ENCODE measurements at regions not wholly inside any gene's neighbourhood (a gene's known extent, or its start where the extent isn't known, plus 50 kb on each side); places are given as distances from the start of the nearest gene placed in this dataset.

DNA sequence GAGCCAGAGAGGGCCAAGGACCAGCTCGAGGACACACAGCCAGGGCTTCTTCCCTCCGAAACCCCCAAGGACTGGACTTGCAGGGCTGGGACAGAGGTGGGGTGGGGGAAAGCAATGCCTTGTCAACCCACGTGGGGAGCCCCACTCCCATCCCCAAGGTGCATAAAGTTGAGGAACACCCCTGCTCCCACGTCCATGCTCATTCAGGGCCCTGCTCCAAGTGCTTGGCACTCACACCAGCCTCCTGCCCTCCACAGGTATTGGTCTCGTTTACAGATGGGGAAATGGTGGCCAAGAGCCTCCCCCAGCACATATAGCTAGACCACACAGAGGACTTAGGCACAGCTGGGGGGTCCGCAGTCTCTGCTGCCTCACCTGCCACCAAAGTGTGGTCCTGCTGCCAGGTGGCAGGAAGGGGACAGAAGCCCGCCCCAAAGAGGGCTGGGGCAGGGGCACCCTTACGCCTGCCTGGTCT lies 50.5 kb upstream of the CSPG4 start:
- Histone ChIP-seq H3K36me3 (ENCODE audit: control insufficient read depth, insufficient read depth, low read length) (no peaks in the 10 kb centered on the region), H3K27ac (ENCODE audit: insufficient read depth, low read length) (no peak overlapping the region), H3K4me2 (ENCODE audit: extremely low read depth, insufficient read depth, low read length) (no peak overlapping the region), H3K9me3 (ENCODE audit: control insufficient read depth, insufficient read depth, low read depth, low read length) (no peaks in the 10 kb centered on the region), H3K79me2 (ENCODE audit: control insufficient read depth, insufficient read depth, low read length) (no peaks in the 10 kb centered on the region), H3K4me3 (replicated peaks in 1 of 4; ENCODE audit: control extremely low read depth in 1 of 4, insufficient read depth in 1 of 4, low read depth in 3 of 4, low read length in 4 of 4) (no peak overlapping the region), H4K20me1 (ENCODE audit: control insufficient read depth, extremely low read depth, insufficient read depth, low read length) (no peaks in the 10 kb centered on the region), H3K27me3 (ENCODE audit: control insufficient read depth, insufficient read depth, low read length) (no peaks in the 10 kb centered on the region), H3K4me1 (ENCODE audit: control insufficient read depth, extremely low read depth, insufficient read depth, low read length) (peaks cover 2% of the 10 kb centered on the region), H3K9ac (ENCODE audit: insufficient read depth, low read length) (no peak overlapping the region), H2AFZ (ENCODE audit: low read length) (no peak overlapping the region)
- TF ChIP-seq EZH2 (IDR thresholded peaks at IDR 0.05; ENCODE audit: low read length, missing control alignments) = no peak
- TF ChIP-seq CTCF (conservative IDR thresholded peaks at IDR 0.05 in 1 of 2, IDR thresholded peaks at IDR 0.05 in 1 of 2; ENCODE audit: low read depth in 1 of 2, low read length in 2 of 2) = no peak
- DNase-seq (ENCODE audit: low read depth in 2 of 2) = no peak
